HG02970 (cell line): ENCODE measurements at regions not wholly inside any gene's neighbourhood (a gene's known extent, or its start where the extent isn't known, plus 50 kb on each side); places are given as distances from the start of the nearest gene placed in this dataset.

Experiments used
- ATAC-seq: cut with Tn5 transposase; IDR thresholded peaks from one replicate; pipeline ENCODE4 v1.9.1; 2021; ENCODE audit warnings: mild to moderate bottlenecking, moderate library complexity, moderate number of reproducible peaks; ENCODE audit not compliant: unreplicated experiment, low FRiP score

- no peak for ATAC-seq
Observed at GRCh38 chr2:59456285-59456684, 1097.2 kb downstream of the BCL11A start.

- ATAC-seq = no peak
Observed at GRCh38 chr2:59449274-59449673, 1104.2 kb downstream of the BCL11A start.

- ATAC-seq = no peak
Observed at GRCh38 chr2:59440491-59440890, 1113.0 kb downstream of the BCL11A start.

GRCh38 chr2:59435635-59436034 lies 1117.8 kb downstream of the BCL11A start:
- no peak for ATAC-seq

- no peak for ATAC-seq
Observed at GRCh38 chr2:59428940-59429339, 1124.5 kb downstream of the BCL11A start.

GRCh38 chr2:59427980-59428379 lies 1125.5 kb downstream of the BCL11A start:
- ATAC-seq = no peak

- no peak for ATAC-seq
Observed at GRCh38 chr2:59425247-59425646, 1128.2 kb downstream of the BCL11A start.

- no peak for ATAC-seq
Observed at GRCh38 chr2:59413751-59414570, 1139.5 kb downstream of the BCL11A start.

GRCh38 chr2:59399126-59399525 lies 1154.3 kb downstream of the BCL11A start:
- ATAC-seq = no peak

- ATAC-seq = no peak
Observed at GRCh38 chr2:59398081-59398480, 1155.4 kb downstream of the BCL11A start.

GRCh38 chr2:59395119-59395518 lies 1154.0 kb upstream of the FANCL start:
- no peak for ATAC-seq

GRCh38 chr2:59391896-59392295 lies 1150.8 kb upstream of the FANCL start:
- ATAC-seq = no peak

GRCh38 chr2:59390581-59390980 lies 1149.5 kb upstream of the FANCL start:
- ATAC-seq = no peak

GRCh38 chr2:59389240-59389639 lies 1148.1 kb upstream of the FANCL start:
- ATAC-seq = no peak

GRCh38 chr2:59385971-59386370 lies 1144.8 kb upstream of the FANCL start:
- ATAC-seq = no peak

- no peak for ATAC-seq
Observed at GRCh38 chr2:59383473-59383872, 1142.3 kb upstream of the FANCL start.

GRCh38 chr2:59378127-59378526 lies 1137.0 kb upstream of the FANCL start:
- ATAC-seq = no peak

- no peak for ATAC-seq
Observed at GRCh38 chr2:59366288-59366687, 1125.2 kb upstream of the FANCL start.

- ATAC-seq = no peak
Observed at GRCh38 chr2:59354498-59354897, 1113.4 kb upstream of the FANCL start.

- ATAC-seq = no peak
Observed at GRCh38 chr2:59353306-59353921, 1112.3 kb upstream of the FANCL start.

- no peak for ATAC-seq
Observed at GRCh38 chr2:59342166-59342565, 1101.0 kb upstream of the FANCL start.

- no peak for ATAC-seq
Observed at GRCh38 chr2:59339837-59340207, 1098.7 kb upstream of the FANCL start.
